Ovary (tissue), 7 donors: ENCODE measurements at regions not wholly inside any gene's neighbourhood (a gene's known extent, or its start where the extent isn't known, plus 50 kb on each side); places are given as distances from the start of the nearest gene placed in this dataset.

ENCODE experiments used
- DNase-seq, 5 donors: peaks; one replicate each; pipeline ENCODE4 v3.0.0-alpha.2; 2019 to 2020
- H3K27ac ChIP-seq, 2 donors: fragments of 200-600 bp; one replicate each; pipeline versions ENCODE4 v1.5.1 to v1.8.0; 2019 to 2022
- H3K27me3 ChIP-seq: fragments of 200-600 bp; one replicate; pipeline ENCODE4 v1.8.0; 2022
- H3K36me3 ChIP-seq: fragments of 200-600 bp; sonication (generic); one replicate; pipeline ENCODE4 v1.5.1; 2019
- H3K4me1 ChIP-seq: one replicate; pipeline ENCODE4 v1.8.1; 2013; ENCODE audit warnings: mild to moderate bottlenecking, moderate library complexity; ENCODE audit not compliant: insufficient read depth
- H3K4me3 ChIP-seq: fragments of 200-600 bp; sonication (generic); one replicate; pipeline ENCODE4 v1.5.1; 2017
- H3K9me3 ChIP-seq, 2 donors: fragments of 200-600 bp in 1 of 2; sonication (generic) in 1 of 2; one replicate each; pipeline versions ENCODE4 v1.5.1 to v1.8.1; 2013 to 2019; ENCODE audit warnings: mild to moderate bottlenecking in 1 of 2, moderate library complexity in 1 of 2
- EP300 ChIP-seq: sonication (generic); formaldehyde crosslinking; IDR thresholded peaks from one replicate; pipeline ENCODE4 v1.6.1; 2017; ENCODE audit warnings: antibody characterized with exemption
- POLR2A ChIP-seq: fragments of 450-650 bp; IDR thresholded peaks from one replicate; pipeline ENCODE4 v1.6.1; 2017; ENCODE audit warnings: antibody characterized with exemption, mild to moderate bottlenecking, moderate library complexity
- WGBS, 3 donors: extraction: QIAGEN DNeasy Blood & Tissue Kit in 1 of 3; methylation state at CpG; one replicate each; pipeline versions ENCODE4 v1.1.5 to v1.1.7; 2013 to 2017; 5-methylcytosine and 5-hydroxymethylcytosine counted together
- intact Hi-C, 4 donors: fragments of 100-400 bp; cut with DNase I; formaldehyde crosslinking; loops; one replicate each; pipeline versions ENCODE4 v1.11.0 to v1.15.1; 2022 to 2023
- TF ChIP-seq, protein P1 (sequence below), 3 donors: fragments of 450-650 bp in 2 of 3; fragments of 200-600 bp in 1 of 3; IDR thresholded peaks; one replicate each; pipeline versions ENCODE4 v1.5.1 to v1.8.0; 2016 to 2022; ENCODE audit warnings: antibody characterized with exemption in 3 of 3, mild to moderate bottlenecking in 1 of 3
- donor health status: DM: no; HTN: no; CAD: no; lungs with moderate emphysema.
- donor health status: DM: no; HTN: no; CAD: no.
- donor health status: Bipolar disorder and iron deficiency.
- donor health status: DM: no; HTN: no; CAD: no.
- donor health status: DM: yes; HTN: yes; CAD: no.

GRCh38 chrY:19319135-19319534, 425.4 kb downstream of the KDM5D start:
- no CpG with 5 or more reads among the region's 3 CpGs for WGBS, 3 donors
- TF ChIP-seq, protein P1, sequence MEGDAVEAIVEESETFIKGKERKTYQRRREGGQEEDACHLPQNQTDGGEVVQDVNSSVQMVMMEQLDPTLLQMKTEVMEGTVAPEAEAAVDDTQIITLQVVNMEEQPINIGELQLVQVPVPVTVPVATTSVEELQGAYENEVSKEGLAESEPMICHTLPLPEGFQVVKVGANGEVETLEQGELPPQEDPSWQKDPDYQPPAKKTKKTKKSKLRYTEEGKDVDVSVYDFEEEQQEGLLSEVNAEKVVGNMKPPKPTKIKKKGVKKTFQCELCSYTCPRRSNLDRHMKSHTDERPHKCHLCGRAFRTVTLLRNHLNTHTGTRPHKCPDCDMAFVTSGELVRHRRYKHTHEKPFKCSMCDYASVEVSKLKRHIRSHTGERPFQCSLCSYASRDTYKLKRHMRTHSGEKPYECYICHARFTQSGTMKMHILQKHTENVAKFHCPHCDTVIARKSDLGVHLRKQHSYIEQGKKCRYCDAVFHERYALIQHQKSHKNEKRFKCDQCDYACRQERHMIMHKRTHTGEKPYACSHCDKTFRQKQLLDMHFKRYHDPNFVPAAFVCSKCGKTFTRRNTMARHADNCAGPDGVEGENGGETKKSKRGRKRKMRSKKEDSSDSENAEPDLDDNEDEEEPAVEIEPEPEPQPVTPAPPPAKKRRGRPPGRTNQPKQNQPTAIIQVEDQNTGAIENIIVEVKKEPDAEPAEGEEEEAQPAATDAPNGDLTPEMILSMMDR (IDR thresholded peaks at IDR 0.05): no peak
- TF ChIP-seq POLR2A (no peak), EP300 (no peak)

GRCh38 chrY:19317271-19317987, 427.1 kb downstream of the KDM5D start:
- TF ChIP-seq POLR2A (no peak), EP300 (no peak)
- TF ChIP-seq, protein P1 (IDR thresholded peaks at IDR 0.05): no peak
- Histone ChIP-seq H3K27ac (no peak overlapping the region), H3K4me3 (no peak overlapping the region), H3K27me3 (no peaks in the 10 kb centered on the region), H3K9me3 (no peaks in the 10 kb centered on the region), H3K4me1 (no peaks in the 10 kb centered on the region), H3K36me3 (no peaks in the 10 kb centered on the region)
- no CpG with 5 or more reads among the region's 1 CpG for WGBS, 3 donors
- intact Hi-C loops: no loop called here
- DNase-seq: no peak

More at GRCh38 chrY:19319135-19319534, 425.4 kb downstream of the KDM5D start:
- H3K9me3 ChIP-seq: no peaks in the 10 kb centered on the region
- no peak overlapping the region for H3K27ac ChIP-seq
- DNase-seq: no peak
- H3K27me3 ChIP-seq: no peaks in the 10 kb centered on the region
- no peaks in the 10 kb centered on the region for H3K36me3 ChIP-seq
- no peaks in the 10 kb centered on the region for H3K4me1 ChIP-seq
- intact Hi-C loops: no loop called here
- H3K4me3 ChIP-seq: no peak overlapping the region

GRCh38 chrY:19307627-19308026, 436.9 kb downstream of the KDM5D start:
- intact Hi-C loops: no loop called here
- H3K36me3 ChIP-seq: no peaks in the 10 kb centered on the region
- DNase-seq: no peak

DNA sequence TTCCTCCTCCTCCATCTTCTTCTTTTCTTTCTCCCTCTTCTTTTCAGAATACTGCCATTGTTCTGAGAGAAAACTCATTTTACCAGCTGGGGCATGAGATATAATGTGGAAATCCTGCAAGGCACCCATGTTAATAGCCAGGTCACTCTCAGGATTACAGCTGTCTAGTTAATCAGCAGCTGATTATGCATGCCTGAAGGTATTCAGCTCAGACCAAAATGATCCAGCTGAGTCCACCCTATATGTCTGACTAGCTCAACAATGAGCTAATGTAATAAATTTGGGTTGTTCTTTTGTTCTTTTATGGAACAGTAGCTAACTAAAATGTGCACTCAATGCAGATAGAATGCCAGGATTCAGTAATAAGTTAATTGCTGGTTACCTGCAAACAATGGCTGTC, 441.4 kb downstream of the KDM5D start:
- Histone ChIP-seq H3K9me3 (no peaks in the 10 kb centered on the region), H3K4me1 (no peaks in the 10 kb centered on the region), H3K4me3 (no peak overlapping the region), H3K36me3 (no peaks in the 10 kb centered on the region), H3K27ac (no peak overlapping the region), H3K27me3 (no peaks in the 10 kb centered on the region)
- TF ChIP-seq, protein P1 (IDR thresholded peaks at IDR 0.05): no peak
- no peak for TF ChIP-seq EP300
- no peak for TF ChIP-seq POLR2A
- intact Hi-C loops: no loop called here
- DNase-seq: no peak

More at GRCh38 chrY:19307627-19308026, 436.9 kb downstream of the KDM5D start:
- Histone ChIP-seq H3K9me3 (no peaks in the 10 kb centered on the region), H3K27ac (no peak overlapping the region), H3K27me3 (no peaks in the 10 kb centered on the region), H3K4me3 (no peak overlapping the region), H3K4me1 (no peaks in the 10 kb centered on the region)
- TF ChIP-seq, protein P1 (IDR thresholded peaks at IDR 0.05): no peak
